Memory B cell (primary cell): ENCODE measurements at regions not wholly inside any gene's neighbourhood (a gene's known extent, or its start where the extent isn't known, plus 50 kb on each side); places are given as distances from the start of the nearest gene placed in this dataset.
"Not testable (repeated sequence)": the region's sequence is repeated elsewhere in the genome, so short reads cannot be mapped to it uniquely, and the experiment has no call there.

Experiments
- ATAC-seq: fragments of 150-1000 bp; cut with Tn5 transposase; 2 replicates; pipeline ENCODE4 v1.10.0; 2021; ENCODE audit warnings: low read depth, mild to moderate bottlenecking, moderate library complexity
- DNase-seq, 2 donors: peaks; one replicate each; pipeline ENCODE4 v3.0.0; 2022; ENCODE audit warnings: low spot score in 2 of 2
- H3K27ac Mint-ChIP-seq: one replicate; pipeline ENCODE4 v1.8.0; 2022; ENCODE audit warnings: mild to moderate bottlenecking, moderate library complexity, mixed read lengths
- H3K27me3 Mint-ChIP-seq: one replicate; pipeline ENCODE4 v1.8.0; 2022; ENCODE audit warnings: mixed read lengths
- H3K36me3 Mint-ChIP-seq: one replicate; pipeline ENCODE4 v1.8.0; 2022; ENCODE audit warnings: mild to moderate bottlenecking, mixed read lengths
- H3K4me1 Mint-ChIP-seq: one replicate; pipeline ENCODE4 v1.8.0; 2022; ENCODE audit warnings: mixed read lengths
- H3K4me3 Mint-ChIP-seq: one replicate; pipeline ENCODE4 v1.8.0; 2022; ENCODE audit warnings: mild to moderate bottlenecking, moderate library complexity, mixed read lengths
- H3K9me3 Mint-ChIP-seq: one replicate; pipeline ENCODE4 v1.8.0; 2022; ENCODE audit warnings: mixed read lengths

DNA sequence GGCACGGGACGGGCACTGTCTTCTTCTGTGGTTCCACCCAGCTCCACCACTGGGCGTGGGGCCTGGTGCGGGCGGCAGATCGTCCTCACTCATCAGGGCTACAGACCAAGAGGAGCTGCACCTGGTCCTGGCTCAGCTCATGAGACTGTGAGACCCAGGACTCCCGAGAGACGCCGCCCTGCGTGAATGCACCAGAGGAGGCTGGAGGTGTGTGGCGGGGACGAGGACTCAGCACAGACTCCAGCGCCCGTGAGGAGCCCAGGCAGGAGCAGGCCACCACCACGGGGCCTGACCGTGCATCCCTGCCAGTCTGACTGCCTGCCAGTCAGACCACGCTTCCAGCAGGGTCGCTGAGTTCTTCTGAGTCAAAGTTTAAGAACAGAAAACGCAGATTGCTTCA lies 112.5 kb upstream of the SALL3 start:
- Mint-ChIP-seq H3K4me1 (no peaks in the 10 kb centered on the region), H3K36me3 (no peaks in the 10 kb centered on the region), H3K9me3 (no peaks in the 10 kb centered on the region), H3K4me3 (no peak overlapping the region), H3K27me3 (no peaks in the 10 kb centered on the region), H3K27ac (no peak overlapping the region)
- ATAC-seq (no peak), DNase-seq (no peak)

DNA sequence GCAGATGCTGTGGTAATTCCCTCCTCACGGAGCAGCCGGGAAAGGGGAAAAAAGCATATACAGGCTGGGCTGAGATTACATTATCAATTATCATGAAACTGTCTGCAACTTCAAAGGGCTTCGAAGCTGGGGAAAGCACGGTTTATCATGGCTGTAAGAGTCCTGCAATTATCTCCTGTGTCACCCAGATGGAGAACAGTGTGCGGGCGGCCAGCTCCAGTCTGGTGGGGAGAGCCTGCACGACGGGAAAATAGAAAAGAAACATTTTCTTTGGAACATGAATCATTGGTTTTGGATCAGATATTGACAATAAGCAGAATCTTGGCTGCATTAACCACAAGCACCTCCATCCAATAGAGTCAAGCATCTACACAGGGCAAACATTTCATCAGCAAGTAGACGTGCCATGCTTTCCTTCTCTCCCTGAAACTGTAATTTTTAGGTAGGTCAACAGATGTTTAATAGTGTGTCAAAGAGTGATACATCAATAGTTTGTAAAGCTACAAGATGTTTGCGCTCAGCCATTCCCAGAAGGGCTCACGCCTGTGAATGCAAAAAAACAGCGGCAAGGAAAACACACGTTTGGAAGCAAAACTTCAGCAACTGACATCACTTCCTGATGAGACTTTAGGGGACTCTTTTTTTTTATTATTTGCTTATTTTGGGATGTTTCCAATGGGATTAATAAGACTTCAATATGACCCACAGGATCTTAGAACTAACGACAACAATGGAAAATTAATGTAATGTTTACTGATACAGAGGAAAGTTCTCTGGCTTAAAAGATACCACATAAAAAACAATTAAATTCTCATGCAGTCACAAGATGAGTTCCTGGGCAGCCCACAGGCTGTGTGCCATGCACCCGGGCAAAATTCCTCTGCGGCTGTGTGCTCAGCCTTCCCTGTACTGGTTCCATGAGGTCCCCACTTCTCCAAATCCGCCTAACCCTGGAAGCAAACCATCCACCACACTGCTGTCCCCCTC lies 111.0 kb upstream of the SALL3 start:
- Mint-ChIP-seq H3K27ac (no peak overlapping the region), H3K4me3 (no peak overlapping the region), H3K27me3 (no peaks in the 10 kb centered on the region), H3K4me1 (no peaks in the 10 kb centered on the region), H3K36me3 (no peaks in the 10 kb centered on the region), H3K9me3 (no peaks in the 10 kb centered on the region)
- ATAC-seq: no peak
- DNase-seq: no peak

DNA sequence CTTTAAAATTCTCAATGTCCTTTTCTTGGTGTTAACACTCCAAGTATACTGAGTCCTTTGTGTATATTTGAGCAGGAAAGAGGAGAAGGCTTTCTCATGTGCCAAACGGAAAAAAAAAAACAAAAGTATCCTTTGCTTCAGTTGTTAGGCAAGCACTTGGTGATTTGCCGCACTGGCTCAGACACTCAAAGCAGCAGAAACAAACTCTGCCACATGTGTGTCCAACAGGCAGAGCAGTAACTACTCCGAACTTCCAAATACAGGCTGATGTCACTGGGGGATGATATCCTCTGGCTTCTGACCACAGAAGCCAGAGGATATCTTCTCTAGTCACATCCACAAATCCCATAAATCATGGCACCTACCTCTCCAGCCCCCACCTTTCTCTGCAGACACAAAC lies 108.0 kb upstream of the SALL3 start:
- Mint-ChIP-seq H3K36me3 (no peaks in the 10 kb centered on the region), H3K4me1 (no peaks in the 10 kb centered on the region), H3K9me3 (no peaks in the 10 kb centered on the region), H3K27ac (no peak overlapping the region), H3K27me3 (peaks cover 4% of the 10 kb centered on the region), H3K4me3 (no peak overlapping the region)
- DNase-seq: no peak
- ATAC-seq: no peak

DNA sequence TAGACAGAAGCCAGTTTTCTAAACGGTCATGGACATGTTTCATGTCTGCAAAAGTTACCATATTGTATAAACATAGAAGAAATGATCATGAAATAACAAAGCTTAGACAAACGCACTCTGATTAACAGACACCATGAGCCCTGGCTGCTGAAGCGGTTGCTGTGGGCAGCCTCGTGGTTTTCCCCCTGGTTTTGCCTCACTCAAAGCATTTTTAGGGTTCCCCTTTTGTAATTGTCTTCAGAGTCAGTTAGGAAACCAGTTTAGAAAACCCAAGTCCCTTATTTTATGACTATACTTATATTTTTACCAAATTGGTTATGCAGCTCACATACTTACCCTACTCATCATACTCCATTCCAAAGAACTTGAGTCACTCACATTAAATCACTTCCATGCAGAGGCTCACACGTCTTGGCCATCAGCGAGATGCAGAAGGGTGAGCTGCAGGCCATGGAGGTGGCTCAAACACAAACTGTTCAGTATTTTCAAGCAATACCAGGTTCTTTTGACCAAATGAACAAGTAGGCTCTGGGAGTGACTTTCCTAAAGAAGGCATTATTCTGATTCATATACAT lies 105.6 kb upstream of the SALL3 start:
- Mint-ChIP-seq H3K27ac (no peak overlapping the region), H3K4me1 (no peaks in the 10 kb centered on the region), H3K36me3 (no peaks in the 10 kb centered on the region), H3K9me3 (no peaks in the 10 kb centered on the region), H3K4me3 (no peak overlapping the region), H3K27me3 (peaks cover 6% of the 10 kb centered on the region)
- ATAC-seq (no peak), DNase-seq (no peak)

DNA sequence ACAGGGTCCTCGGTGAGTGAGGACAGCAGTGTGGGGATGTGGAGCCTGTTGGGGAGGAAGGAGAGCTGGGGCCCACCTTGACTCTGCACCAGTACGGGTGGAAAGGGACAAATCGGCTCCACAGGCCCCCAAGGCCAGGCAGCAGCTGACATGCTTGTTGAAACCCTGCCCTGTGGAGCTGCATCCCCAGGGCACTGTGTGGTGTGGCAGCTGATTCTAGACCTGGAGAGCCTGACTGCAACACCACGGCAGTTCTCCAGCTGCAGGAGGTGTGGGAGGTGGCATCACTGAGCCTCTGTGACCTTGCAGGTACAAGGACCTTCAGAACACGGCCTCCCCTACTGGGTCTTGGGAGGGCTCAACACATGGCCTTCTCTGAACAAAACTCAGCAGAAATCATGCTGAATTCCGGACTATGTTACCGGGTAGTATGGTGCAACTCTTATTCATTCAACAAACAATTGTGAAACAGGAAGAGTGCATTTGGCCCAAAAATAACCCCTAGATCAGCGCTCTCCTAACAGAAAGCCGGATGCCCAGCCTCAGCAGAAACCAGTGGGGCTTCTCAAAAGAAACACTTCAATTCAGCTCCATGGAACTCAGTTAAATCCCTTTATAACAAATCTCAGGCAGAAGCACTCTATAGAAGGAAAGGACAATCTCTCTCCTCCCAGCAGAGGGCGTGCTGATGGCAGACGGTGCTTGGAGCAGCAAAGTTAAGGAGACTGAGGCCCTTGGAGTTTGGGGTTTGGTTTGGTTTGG lies 104.4 kb upstream of the SALL3 start:
- Mint-ChIP-seq H3K4me3 (no peak overlapping the region), H3K4me1 (no peaks in the 10 kb centered on the region), H3K9me3 (no peaks in the 10 kb centered on the region), H3K27ac (no peak overlapping the region), H3K27me3 (peaks cover 6% of the 10 kb centered on the region), H3K36me3 (no peaks in the 10 kb centered on the region)
- no peak for ATAC-seq
- DNase-seq: no peak

DNA sequence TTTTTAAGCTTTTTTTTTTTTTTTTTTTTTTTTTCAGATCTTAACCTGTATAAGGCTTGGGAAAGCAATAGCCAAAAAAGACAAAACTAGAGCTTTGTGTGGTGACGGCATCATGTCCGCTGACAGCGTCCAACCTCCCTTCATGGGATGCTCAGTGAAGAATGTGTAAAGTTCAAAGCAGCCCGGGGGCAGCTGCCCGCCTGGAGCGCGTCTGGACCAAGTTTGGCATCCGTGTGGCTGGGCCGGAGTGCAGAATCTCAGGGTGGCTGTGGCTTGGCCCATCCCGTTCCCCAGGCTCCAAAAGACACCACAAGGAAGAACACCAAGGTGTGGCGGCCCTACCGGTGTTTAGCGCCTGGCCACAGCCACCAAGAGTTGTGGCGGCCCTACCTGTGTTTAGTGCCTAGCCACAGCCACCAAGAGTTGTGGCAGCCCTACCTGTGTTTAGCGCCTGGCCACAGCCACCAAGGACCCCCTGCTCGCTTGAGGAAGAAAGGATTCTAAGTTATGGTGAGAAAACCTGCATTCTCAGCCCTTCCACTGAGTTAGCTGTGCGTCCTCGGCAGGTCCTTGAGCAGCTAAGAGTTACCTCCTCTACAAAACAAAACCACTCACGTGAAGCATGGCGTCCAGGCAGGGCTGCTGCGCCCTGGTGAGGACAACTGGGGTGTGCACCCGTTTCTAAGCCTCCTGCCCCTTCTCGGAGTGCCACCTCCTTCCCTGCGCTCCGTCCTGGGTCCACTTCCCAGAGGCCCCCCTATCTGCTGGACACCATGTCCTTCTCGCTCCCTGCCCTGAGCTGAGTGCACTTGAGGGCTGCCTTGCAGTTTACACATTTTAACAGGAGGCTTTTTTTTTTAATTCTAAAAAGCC lies 103.6 kb upstream of the SALL3 start:
- Mint-ChIP-seq H3K27me3 (peaks cover 6% of the 10 kb centered on the region), H3K36me3 (no peaks in the 10 kb centered on the region), H3K4me1 (no peaks in the 10 kb centered on the region), H3K9me3 (no peaks in the 10 kb centered on the region), H3K4me3 (no peak overlapping the region), H3K27ac (no peak overlapping the region)
- DNase-seq (no peak), ATAC-seq (no peak)

DNA sequence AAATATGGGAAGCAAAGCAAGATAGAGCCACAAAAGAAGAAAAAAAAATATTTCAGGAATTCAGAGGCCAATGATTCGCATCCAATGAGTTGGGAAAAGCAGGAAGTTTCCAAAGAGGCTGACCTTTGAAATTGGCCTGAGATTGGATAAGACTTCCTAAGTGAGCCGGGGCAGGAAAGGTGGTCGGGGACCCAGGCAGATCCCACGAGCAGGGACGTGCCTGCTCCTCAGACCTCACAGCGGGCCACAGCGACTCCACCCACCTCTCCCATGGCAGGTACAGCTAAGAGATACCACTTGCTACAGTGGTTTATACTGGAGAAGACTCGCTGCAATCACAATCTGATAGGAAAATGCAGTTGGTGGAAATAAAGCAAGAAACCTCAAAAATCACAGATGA lies 102.8 kb upstream of the SALL3 start:
- Mint-ChIP-seq H3K36me3 (no peaks in the 10 kb centered on the region), H3K27ac (no peak overlapping the region), H3K4me1 (no peaks in the 10 kb centered on the region), H3K9me3 (no peaks in the 10 kb centered on the region), H3K4me3 (no peak overlapping the region), H3K27me3 (peaks cover 6% of the 10 kb centered on the region)
- no peak for ATAC-seq
- no peak for DNase-seq

DNA sequence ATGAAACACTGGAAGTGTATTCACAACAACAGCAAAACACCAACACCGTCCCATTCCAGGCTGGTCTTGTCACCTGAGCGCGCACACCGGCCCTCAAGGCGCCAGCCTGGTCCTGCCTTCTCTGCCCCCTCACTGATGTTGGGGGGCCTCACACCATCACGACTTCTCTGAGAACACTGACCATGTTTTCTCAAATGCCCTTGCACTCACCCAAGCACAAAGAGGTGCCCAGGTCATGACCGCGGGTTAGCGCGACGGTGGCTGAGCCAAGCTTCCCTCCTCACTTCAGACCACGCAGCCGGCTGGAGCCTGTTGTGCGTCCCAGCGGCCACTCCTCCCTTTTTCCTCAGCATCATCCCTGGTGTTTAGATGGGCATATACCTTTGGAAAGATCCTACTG lies 101.3 kb upstream of the SALL3 start:
- DNase-seq: no peak
- H3K4me3 Mint-ChIP-seq: no peak overlapping the region
- H3K9me3 Mint-ChIP-seq: no peaks in the 10 kb centered on the region
- H3K27ac Mint-ChIP-seq: no peak overlapping the region
- no peaks in the 10 kb centered on the region for H3K4me1 Mint-ChIP-seq
- ATAC-seq: no peak
- no peaks in the 10 kb centered on the region for H3K36me3 Mint-ChIP-seq
- H3K27me3 Mint-ChIP-seq: peaks cover 6% of the 10 kb centered on the region

DNA sequence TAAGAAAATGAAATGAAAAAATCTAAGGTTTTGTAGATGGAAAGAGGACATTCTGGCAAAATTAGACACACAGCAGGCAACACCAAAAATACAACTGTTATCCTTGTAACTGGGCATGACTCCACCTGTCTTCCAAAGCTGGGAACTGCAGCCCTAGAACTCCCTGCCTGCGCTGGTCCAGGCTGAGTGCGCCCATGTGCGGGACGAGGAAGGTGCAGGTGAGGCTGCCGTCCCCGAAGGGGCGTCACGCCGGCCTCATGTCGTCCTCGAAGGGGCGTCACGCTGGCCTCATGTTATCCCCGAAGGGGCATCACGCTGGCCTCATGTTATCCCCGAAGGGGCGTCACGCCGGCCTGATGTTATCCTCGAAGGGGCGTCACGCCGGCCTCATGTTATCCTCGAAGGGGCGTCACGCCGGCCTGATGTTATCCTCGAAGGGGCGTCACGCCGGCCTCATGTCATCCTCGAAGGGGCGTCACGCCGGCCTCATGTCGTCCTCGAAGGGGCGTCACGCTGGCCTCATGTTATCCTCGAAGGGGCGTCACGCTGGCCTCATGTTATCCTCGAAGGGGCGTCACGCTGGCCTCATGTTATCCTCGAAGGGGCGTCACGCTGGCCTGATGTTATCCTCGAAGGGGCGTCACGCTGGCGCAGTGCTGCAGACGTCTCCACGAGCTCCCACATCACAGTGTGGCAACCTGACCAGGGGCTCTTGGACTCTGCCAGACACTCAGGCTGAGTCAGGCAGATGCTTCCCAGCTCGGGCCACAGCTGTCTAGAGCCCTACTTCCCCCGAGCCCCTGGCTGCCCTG lies 100.3 kb upstream of the SALL3 start:
- H3K4me1 Mint-ChIP-seq, H3K27ac Mint-ChIP-seq, DNase-seq, H3K36me3 Mint-ChIP-seq, H3K9me3 Mint-ChIP-seq, ATAC-seq, H3K27me3 Mint-ChIP-seq, H3K4me3 Mint-ChIP-seq: not testable (repeated sequence)

DNA sequence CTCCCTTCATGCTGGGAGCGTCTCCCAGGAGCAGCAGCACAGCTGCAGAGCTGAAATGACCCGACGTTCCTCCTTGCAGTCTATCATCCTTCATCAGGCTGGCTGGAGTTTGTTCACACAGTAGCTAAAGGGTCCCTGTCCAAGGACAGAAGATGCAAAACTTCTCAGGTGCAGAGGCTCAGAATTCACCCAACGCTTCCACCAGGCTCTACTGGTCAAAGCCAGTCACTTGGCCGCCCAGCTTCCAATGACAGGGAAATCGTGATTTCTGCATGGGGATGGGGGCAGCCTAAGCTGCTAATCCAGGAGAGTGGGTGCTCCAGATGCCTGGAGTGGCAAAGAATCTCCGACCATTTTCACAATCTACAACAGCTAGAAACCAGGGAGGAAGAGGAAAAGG lies 97.0 kb upstream of the SALL3 start:
- ATAC-seq (no peak), DNase-seq (no peak)
- Mint-ChIP-seq H3K4me3 (no peak overlapping the region), H3K27ac (no peak overlapping the region), H3K36me3 (no peaks in the 10 kb centered on the region), H3K4me1 (no peaks in the 10 kb centered on the region), H3K27me3 (peaks cover 2% of the 10 kb centered on the region), H3K9me3 (peaks cover 15% of the 10 kb centered on the region)

DNA sequence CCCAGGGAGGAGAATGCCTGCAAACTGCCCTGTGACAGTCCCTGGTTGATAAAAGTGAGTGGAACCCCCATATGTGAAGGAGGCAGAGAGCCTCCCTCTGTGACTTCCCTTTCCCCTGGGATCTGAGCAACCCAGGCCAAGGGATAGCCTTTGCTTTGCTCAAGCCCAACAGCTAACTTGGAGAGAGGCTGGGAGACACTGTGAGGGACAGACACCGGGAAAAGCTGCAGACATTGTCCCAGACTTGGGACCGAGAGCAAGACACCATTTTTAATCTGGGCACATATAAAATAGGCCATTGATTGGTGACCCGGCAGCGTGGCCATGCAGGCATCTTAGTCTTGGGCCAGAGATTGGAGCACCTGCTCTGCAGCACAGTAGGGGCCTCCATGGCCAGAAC lies 96.1 kb upstream of the SALL3 start:
- ATAC-seq: no peak
- Mint-ChIP-seq H3K9me3 (peaks cover 15% of the 10 kb centered on the region), H3K4me3 (no peak overlapping the region), H3K27ac (no peak overlapping the region), H3K4me1 (no peaks in the 10 kb centered on the region), H3K27me3 (peaks cover 2% of the 10 kb centered on the region), H3K36me3 (no peaks in the 10 kb centered on the region)
- DNase-seq: no peak

DNA sequence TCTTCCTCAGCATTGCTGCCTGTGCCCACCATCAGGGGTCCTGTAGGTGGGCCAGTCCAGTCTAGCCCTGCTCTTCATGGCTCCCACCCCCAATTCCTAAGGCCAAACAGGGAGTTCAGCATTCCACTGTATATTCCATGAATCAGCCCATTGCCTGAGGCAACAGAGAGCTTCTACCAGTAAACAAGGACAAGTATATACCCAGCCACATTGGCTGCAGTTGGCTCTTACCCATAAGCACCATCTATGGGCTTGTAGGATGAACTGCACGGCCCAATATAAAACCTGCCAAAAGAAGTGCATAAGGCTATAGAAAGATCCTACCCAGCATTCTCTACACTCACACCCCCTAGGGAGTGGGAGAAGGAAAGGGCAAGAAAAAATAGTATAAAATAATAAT lies 95.1 kb upstream of the SALL3 start:
- Mint-ChIP-seq H3K27me3 (no peaks in the 10 kb centered on the region), H3K27ac (no peak overlapping the region), H3K4me1 (no peaks in the 10 kb centered on the region), H3K36me3 (peaks cover 3% of the 10 kb centered on the region), H3K9me3 (peaks cover 22% of the 10 kb centered on the region), H3K4me3 (no peak overlapping the region)
- ATAC-seq: no peak
- no peak for DNase-seq

DNA sequence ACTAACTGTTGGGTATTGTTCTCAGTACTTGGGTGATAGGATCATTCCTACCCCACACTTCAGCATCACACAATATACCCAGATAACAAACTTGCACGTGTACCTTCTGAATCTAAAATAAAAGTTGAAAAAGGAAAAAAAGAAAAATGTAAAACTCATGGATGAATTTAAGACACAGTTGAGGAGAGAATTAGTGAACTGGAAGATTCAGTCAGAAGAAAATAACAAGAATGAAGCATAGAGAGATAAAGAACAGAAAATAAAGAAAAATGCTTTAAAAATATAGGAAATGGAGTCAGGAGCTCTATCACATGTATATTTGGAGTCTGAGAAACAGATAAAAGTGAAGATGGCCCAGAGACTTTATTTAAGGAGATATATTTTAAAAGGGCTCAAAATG lies 90.4 kb upstream of the SALL3 start:
- peaks cover 28% of the 10 kb centered on the region for H3K9me3 Mint-ChIP-seq
- H3K4me3 Mint-ChIP-seq: no peak overlapping the region

More for the DNA sequence above, 90.4 kb upstream of the SALL3 start:
- Mint-ChIP-seq H3K4me1 (no peaks in the 10 kb centered on the region), H3K27ac (no peak overlapping the region), H3K27me3 (no peaks in the 10 kb centered on the region), H3K36me3 (peaks cover 3% of the 10 kb centered on the region)
- ATAC-seq (no peak), DNase-seq (no peak)
